Ectodermal cell (in vitro differentiated cells): ENCODE measurements at regions not wholly inside any gene's neighbourhood (a gene's known extent, or its start where the extent isn't known, plus 50 kb on each side); places are given as distances from the start of the nearest gene placed in this dataset.

Experiments used
- H3K27ac ChIP-seq: 2 replicates; pipeline ENCODE4 v1.7.0; 2013; ENCODE audit warnings: mild to moderate bottlenecking, low read depth, low read length; ENCODE audit not compliant: insufficient read depth, poor library complexity, severe bottlenecking
- H3K27me3 ChIP-seq: 2 replicates; pipeline ENCODE4 v1.7.0; 2013; ENCODE audit warnings: mild to moderate bottlenecking, low read length; ENCODE audit not compliant: insufficient read depth, control insufficient read depth, poor library complexity, severe bottlenecking
- H3K36me3 ChIP-seq: one replicate; pipeline ENCODE4 v1.7.0; 2013; ENCODE audit warnings: low read length; ENCODE audit not compliant: control insufficient read depth, insufficient read depth
- H3K4me1 ChIP-seq: one replicate; pipeline ENCODE4 v1.7.0; 2013; ENCODE audit warnings: low read length; ENCODE audit not compliant: control insufficient read depth, insufficient read depth
- H3K4me3 ChIP-seq: 2 replicates; pipeline ENCODE4 v1.7.0; 2013; ENCODE audit warnings: low read depth, low read length, control low read depth; ENCODE audit not compliant: insufficient read depth
- H3K9me3 ChIP-seq: 2 replicates; pipeline ENCODE4 v1.7.0; 2013; ENCODE audit warnings: mild to moderate bottlenecking, low read length, moderate library complexity; ENCODE audit not compliant: control insufficient read depth
- WGBS, 2 experiments: methylation state at CpG; one replicate each; pipeline ENCODE4 v1.1.7; 2013; ENCODE audit warnings: missing lambda C conversion rate in 2 of 2; 5-methylcytosine and 5-hydroxymethylcytosine counted together

DNA sequence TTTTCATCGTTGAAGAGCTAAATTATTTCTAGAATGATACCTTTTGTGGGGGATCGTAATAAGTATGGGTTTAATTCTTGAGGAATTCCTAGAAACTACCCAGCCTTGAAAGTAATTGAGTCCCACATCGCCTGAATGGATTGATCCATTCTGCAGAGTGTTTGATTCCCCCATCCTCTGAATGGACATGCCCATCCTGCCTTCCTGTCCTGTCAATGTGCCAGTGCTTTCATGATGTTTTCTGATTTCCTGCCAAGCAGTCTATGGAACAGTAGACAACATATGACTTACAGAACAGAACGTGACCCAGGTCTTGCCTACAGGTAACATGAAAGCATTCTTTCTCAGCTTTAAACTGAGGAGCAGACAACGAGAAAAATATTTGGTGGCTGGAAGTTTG is 319.2 kb downstream of the DRD1 start:
- 89 to 97% methylated on average over 5 of the region's 5 CpGs for WGBS, 2 experiments
- no peak overlapping the region for H3K27ac ChIP-seq
- no peaks in the 10 kb centered on the region for H3K27me3 ChIP-seq
- H3K4me3 ChIP-seq = no peak overlapping the region
- H3K4me1 ChIP-seq = no peaks in the 10 kb centered on the region
- H3K9me3 ChIP-seq = no peaks in the 10 kb centered on the region
- H3K36me3 ChIP-seq = no peaks in the 10 kb centered on the region

DNA sequence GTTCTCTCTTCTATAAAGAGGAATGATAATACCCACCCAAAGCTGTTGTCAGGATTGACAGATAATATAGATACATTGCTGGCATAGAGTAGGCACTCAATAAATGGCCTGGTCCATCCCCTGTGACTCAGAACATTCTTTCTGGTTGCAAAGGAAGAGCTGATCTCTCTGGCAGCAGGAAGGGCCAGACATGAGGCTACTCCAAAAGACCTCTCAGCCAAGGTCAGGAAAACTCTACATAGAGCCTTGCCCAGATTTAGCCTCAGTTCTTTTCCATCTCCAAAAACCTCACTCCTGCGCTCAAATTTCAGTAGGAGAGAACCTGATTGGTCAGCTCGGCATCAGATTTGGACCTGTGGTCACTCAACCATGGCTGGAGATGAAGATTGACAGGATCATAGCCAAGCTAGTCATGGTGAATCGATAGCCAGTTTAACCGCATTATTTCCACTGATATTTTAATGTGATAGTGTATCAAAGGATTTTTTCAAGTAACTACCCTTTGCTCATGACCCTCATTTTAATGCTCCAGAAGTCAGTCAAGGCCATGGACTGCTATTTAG is 319.6 kb downstream of the DRD1 start:
- H3K27ac ChIP-seq = no peak overlapping the region
- no peaks in the 10 kb centered on the region for H3K9me3 ChIP-seq
- 94 to 96% methylated on average over 3 to 4 of the region's 4 CpGs for WGBS, 2 experiments
- H3K27me3 ChIP-seq = no peaks in the 10 kb centered on the region
- no peaks in the 10 kb centered on the region for H3K4me1 ChIP-seq
- H3K4me3 ChIP-seq = no peak overlapping the region
- no peaks in the 10 kb centered on the region for H3K36me3 ChIP-seq

DNA sequence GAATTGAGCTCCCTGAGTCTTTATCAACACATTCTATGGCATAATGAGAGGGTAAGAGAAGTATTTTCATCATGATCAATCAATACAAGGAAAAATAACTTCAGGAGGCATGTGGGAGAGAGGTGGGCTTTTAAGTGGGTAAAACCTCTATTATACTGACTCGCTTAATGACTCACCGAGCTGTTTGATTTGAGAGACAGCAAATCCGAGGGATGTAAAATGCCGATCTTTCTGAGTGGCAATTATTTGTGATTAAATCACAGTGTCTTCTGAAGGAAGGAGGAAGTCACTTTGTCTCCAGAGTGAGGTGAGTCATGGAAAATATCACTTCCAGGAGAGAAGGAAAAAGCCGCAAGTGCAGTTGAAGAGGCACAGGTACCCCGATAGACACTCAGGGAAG is 320.4 kb downstream of the DRD1 start:
- WGBS, 2 experiments = 90 to 95% methylated on average over 6 of the region's 6 CpGs
- H3K4me3 ChIP-seq = no peak overlapping the region
- no peaks in the 10 kb centered on the region for H3K4me1 ChIP-seq
- no peak overlapping the region for H3K27ac ChIP-seq
- no peaks in the 10 kb centered on the region for H3K36me3 ChIP-seq
- H3K9me3 ChIP-seq = no peaks in the 10 kb centered on the region
- H3K27me3 ChIP-seq = no peaks in the 10 kb centered on the region

DNA sequence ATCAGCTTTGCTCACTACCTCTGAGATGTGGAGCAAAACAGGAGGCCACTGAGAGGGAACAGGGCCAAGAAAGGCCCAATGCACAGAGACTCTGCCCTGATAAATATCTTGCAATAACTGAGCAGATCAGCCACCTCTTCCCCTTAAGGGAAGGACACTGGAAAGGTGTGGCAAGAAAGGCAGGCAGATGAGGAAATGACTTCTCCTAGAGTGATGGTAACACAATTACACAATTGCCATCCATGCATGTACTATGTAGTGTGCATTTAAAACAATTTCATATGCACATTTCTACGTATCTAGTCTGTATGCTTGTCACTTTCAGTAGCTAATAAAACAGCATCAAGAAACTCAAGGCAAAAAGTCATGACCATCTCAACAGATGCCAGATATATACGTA is 322.5 kb downstream of the DRD1 start:
- Histone ChIP-seq H3K4me1 (no peaks in the 10 kb centered on the region), H3K27ac (no peak overlapping the region), H3K4me3 (no peak overlapping the region), H3K27me3 (no peaks in the 10 kb centered on the region), H3K9me3 (no peaks in the 10 kb centered on the region), H3K36me3 (no peaks in the 10 kb centered on the region)
- 93 to 94% methylated on average over 2 of the region's 2 CpGs for WGBS, 2 experiments

DNA sequence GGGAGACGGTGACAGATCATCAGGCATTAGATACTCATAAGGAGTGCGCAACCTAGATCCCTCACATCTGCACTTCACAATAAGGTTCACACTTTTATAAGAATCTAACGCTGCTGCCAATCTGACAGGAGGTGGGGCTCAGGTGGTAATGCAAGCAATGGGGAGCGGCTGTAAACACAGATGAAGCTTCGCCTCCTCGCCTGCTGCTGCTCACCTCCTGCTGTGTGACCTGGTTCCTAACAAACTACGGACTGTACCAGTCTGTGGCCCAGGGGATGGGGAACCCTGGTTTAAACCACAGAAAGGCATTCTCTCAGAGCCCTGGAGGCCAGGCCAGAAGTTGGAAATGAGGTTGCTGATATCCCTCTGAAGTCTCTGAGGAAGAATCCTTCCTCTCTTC is 323.6 kb downstream of the DRD1 start:
- no peak overlapping the region for H3K4me3 ChIP-seq
- H3K4me1 ChIP-seq = no peaks in the 10 kb centered on the region
- H3K27ac ChIP-seq = no peak overlapping the region
- WGBS, 2 experiments = 69 to 76% methylated on average over 7 of the region's 7 CpGs
- H3K9me3 ChIP-seq = no peaks in the 10 kb centered on the region
- H3K36me3 ChIP-seq = no peaks in the 10 kb centered on the region
- no peaks in the 10 kb centered on the region for H3K27me3 ChIP-seq

DNA sequence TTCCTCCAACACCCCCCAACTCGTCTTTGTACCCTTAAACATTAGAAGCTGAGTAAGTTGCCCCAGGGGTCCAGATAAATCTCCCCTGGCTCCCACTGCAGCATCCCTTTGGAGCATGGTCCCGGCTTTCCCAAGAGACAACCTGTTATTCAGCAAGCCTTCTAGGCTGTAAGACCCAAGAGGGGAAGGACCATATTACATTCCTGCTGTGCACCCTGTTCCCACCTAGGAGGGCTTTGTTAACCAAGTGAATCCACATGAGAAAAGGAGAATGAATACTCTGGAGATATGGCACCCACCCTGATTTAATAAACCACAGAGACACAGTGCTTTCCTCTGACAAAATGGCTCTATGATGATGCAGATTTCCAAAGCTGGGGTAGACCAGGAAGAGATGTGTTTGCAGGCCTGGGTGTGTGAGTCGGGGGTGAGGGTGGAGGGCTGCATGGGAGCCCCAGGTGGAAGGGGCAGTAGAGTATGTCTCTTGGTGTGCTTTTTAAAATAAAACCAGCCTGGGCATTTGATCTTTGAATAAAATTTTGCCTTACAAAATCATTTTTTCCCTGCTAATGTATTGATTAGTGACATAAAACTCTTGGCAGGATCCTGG is 325.2 kb downstream of the DRD1 start:
- Histone ChIP-seq H3K27me3 (no peaks in the 10 kb centered on the region), H3K27ac (no peak overlapping the region), H3K9me3 (no peaks in the 10 kb centered on the region), H3K4me1 (no peaks in the 10 kb centered on the region), H3K4me3 (no peak overlapping the region), H3K36me3 (no peaks in the 10 kb centered on the region)
- 30 to 43% methylated on average over 3 of the region's 3 CpGs for WGBS, 2 experiments

DNA sequence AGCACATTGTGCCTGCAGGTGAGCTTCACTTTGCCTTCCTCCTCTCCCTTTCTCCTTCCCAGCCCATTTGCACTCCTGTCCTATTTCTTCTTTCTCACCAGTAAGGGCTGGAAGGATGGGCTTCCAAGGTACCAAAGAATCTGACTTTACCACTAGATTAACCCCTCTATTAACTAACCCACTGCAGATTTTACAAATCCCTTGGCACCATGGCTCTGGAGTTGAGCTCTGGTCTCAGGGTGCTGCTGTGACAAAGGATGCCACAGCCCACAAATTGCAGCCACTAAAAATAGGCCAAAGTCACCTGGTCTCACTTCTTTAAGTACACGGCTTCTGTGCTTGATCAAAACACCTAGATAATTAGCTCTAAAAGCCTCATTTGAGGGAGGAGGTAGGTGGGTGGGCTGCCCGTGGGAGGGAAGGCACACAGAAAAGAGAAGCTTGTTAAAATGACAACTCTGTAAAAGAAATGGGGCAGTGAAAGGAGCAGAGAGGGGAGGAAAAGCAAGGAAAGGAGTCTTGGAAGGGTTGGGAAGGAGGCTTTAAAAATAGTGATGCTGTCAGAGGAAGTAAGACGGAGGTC is 327.4 kb downstream of the DRD1 start:
- WGBS, 2 experiments = 85 to 93% methylated on average over 3 of the region's 3 CpGs
- no peaks in the 10 kb centered on the region for H3K27me3 ChIP-seq
- H3K4me1 ChIP-seq = no peaks in the 10 kb centered on the region
- no peak overlapping the region for H3K4me3 ChIP-seq
- no peak overlapping the region for H3K27ac ChIP-seq
- H3K9me3 ChIP-seq = no peaks in the 10 kb centered on the region
- H3K36me3 ChIP-seq = no peaks in the 10 kb centered on the region

DNA sequence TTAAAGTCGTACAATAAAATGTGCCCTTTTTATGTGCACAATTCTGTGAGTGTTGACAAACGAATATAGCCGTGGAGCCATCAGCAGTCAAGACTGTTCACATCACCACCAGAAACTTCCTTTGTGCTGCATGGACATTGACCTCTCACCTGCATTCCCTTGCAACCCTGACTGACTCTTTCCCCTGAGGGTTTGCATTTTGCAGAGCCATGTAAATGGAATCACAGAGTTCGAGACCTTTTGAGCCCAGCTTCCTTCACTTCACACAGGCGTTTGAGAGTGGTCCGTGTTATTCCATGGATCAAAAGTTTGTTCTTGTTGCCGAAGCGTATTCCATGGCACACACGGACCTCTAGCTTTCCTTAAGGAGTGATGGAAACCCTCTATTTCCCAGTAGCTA is 328.2 kb downstream of the DRD1 start:
- Histone ChIP-seq H3K36me3 (no peaks in the 10 kb centered on the region), H3K4me1 (no peaks in the 10 kb centered on the region), H3K4me3 (no peak overlapping the region), H3K27ac (no peak overlapping the region), H3K9me3 (no peaks in the 10 kb centered on the region), H3K27me3 (no peaks in the 10 kb centered on the region)
- WGBS, 2 experiments = 88 to 90% methylated on average over 9 of the region's 9 CpGs

DNA sequence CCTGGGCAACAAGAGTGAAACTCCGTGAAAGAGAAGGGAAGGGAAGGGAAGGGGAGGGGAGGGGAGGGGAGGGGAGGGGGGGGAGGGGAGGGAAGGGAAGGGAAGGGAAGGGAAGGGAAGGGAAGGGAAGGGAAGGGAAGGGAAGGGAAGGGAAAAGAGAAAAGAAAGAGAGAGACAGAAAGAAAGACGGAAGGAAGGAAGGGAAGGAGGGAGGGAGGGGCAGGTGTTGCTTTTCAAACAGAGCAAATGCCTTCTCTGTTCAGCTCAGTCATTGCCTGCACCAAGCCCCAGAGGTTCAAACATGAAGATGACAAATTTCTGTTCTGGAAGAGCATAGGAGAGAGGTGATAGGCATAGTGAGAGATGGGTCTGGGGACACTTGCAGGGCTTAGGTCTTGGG is 330.0 kb downstream of the DRD1 start:
- no peaks in the 10 kb centered on the region for H3K27me3 ChIP-seq
- no peak overlapping the region for H3K27ac ChIP-seq
- no peak overlapping the region for H3K4me3 ChIP-seq
- no peaks in the 10 kb centered on the region for H3K4me1 ChIP-seq
- no peaks in the 10 kb centered on the region for H3K36me3 ChIP-seq
- WGBS, 2 experiments = 82 to 94% methylated on average over 1 of the region's 2 CpGs
- peaks cover 2% of the 10 kb centered on the region for H3K9me3 ChIP-seq

DNA sequence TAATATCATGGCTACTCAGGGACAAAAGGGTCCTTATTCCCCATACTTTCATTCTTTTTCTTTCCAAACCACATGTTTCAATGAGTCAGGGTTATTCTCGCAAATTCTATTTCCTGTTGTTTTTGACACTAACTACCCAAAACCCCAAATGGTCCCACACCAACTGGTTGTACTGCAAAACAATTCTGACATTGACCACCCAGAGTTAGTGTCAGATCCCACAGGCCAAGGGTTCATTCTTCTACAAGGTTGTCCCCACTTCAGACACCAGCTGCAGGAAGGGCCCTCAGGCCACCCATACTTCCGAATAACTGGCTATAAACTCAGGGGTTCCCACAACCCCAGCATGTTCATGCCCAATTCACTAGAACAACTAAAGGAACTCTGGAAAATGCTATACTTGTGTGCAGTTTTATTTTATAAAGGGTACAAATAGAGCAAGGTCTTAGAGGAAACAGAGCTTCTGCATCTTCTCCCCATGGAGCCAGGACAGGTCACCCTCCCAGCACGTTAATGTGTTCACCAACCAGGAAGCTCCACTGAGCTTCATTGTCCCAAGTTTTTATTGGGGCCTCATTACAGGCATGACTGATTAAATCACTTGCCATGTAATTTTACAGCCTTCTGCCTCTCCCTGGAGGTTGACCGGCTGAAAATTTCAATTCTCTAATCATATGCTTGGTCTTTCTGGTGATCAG is 334.8 kb downstream of the DRD1 start:
- Histone ChIP-seq H3K27ac (no peak overlapping the region), H3K4me3 (no peak overlapping the region), H3K27me3 (no peaks in the 10 kb centered on the region), H3K36me3 (no peaks in the 10 kb centered on the region), H3K4me1 (peaks cover 6% of the 10 kb centered on the region), H3K9me3 (peaks cover 2% of the 10 kb centered on the region)
- 88 to 97% methylated on average over 4 of the region's 4 CpGs for WGBS, 2 experiments
